ENCODE measurements at regions not wholly inside any gene's neighbourhood (a gene's known extent, or its start where the extent isn't known, plus 50 kb on each side); places are given as distances from the start of the nearest gene placed in this dataset.

GRCh38 chr9:24351258-24351657 lies 194.4 kb downstream of the IZUMO3 start:
- CTCF ChIA-PET = interaction anchor here (0.7 kb wide), 1 partner anchor 26 kb away, joined by 3 read pairs; no protein-coding TSS in a partner anchor
- POLR2A ChIA-PET = no interaction called here
- Histone ChIP-seq H3K4me3 (ENCODE audit: low read depth, low read length) (no peak overlapping the region), H3K36me3 (ENCODE audit: control insufficient read depth in 2 of 2, insufficient read depth in 1 of 2, low read length in 2 of 2) (no peaks in the 10 kb centered on the region), H3K27ac (ENCODE audit: extremely low read depth, low read depth, low read length) (no peak overlapping the region), H3K9me3 (ENCODE audit: control insufficient read depth, insufficient read depth, low read depth, low read length) (no peaks in the 10 kb centered on the region), H3K4me1 (ENCODE audit: control insufficient read depth, insufficient read depth, low read length) (no peaks in the 10 kb centered on the region)
- TF ChIP-seq KLF9 (tag by site-specific recombination; IDR thresholded peaks at IDR 0.05; ENCODE audit: low read depth) (no peak), ZNF121 (tag by site-specific recombination; IDR thresholded peaks at IDR 0.05) (no peak), ZNF350 (tag by site-specific recombination; IDR thresholded peaks at IDR 0.05) (no peak), ZSCAN18 (tag by site-specific recombination; IDR thresholded peaks at IDR 0.05) (no peak)

GRCh38 chr9:24342457-24342856 lies 203.2 kb downstream of the IZUMO3 start:
- H3K4me1 ChIP-seq (ENCODE audit: control insufficient read depth, insufficient read depth, low read length) = no peaks in the 10 kb centered on the region
- TF ChIP-seq IKZF3 (tag by site-specific recombination; IDR thresholded peaks at IDR 0.05) = no peak
- TF ChIP-seq ZNF138 (tag by site-specific recombination; IDR thresholded peaks at IDR 0.05; ENCODE audit: borderline replicate concordance) = no peak
- no peak for TF ChIP-seq ZNF701 (tag by site-specific recombination; IDR thresholded peaks at IDR 0.05)
- TF ChIP-seq ZBTB17 (tag by site-specific recombination; IDR thresholded peaks at IDR 0.05) = no peak
- TF ChIP-seq KLF16 (tag by site-specific recombination; IDR thresholded peaks at IDR 0.05) = no peak
- TF ChIP-seq ZFP41 (tag by site-specific recombination; IDR thresholded peaks at IDR 0.05; ENCODE audit: borderline replicate concordance) = no peak
- TF ChIP-seq ZNF830 (tag by site-specific recombination; IDR thresholded peaks at IDR 0.05; ENCODE audit: low read depth) = no peak
- TF ChIP-seq ZNF837 (tag by site-specific recombination; IDR thresholded peaks at IDR 0.05) = no peak
- no peak for TF ChIP-seq ZBTB20 (tag by site-specific recombination; IDR thresholded peaks at IDR 0.05)
- TF ChIP-seq PRDM1 (tag by site-specific recombination; IDR thresholded peaks at IDR 0.05) = no peak
- TF ChIP-seq HOXD13 (CRISPR knock-in tag; IDR thresholded peaks at IDR 0.05; ENCODE audit: borderline replicate concordance) = no peak
- no peaks in the 10 kb centered on the region for H3K36me3 ChIP-seq (ENCODE audit: control insufficient read depth in 2 of 2, insufficient read depth in 1 of 2, low read length in 2 of 2)
- H3K27ac ChIP-seq (ENCODE audit: extremely low read depth, low read depth, low read length) = no peak overlapping the region
- H3K4me3 ChIP-seq (ENCODE audit: low read depth, low read length) = no peak overlapping the region
- no peaks in the 10 kb centered on the region for H3K9me3 ChIP-seq (ENCODE audit: control insufficient read depth, insufficient read depth, low read depth, low read length)
- ChIA-PET CTCF (no interaction called here), POLR2A (no interaction called here)

DNA sequence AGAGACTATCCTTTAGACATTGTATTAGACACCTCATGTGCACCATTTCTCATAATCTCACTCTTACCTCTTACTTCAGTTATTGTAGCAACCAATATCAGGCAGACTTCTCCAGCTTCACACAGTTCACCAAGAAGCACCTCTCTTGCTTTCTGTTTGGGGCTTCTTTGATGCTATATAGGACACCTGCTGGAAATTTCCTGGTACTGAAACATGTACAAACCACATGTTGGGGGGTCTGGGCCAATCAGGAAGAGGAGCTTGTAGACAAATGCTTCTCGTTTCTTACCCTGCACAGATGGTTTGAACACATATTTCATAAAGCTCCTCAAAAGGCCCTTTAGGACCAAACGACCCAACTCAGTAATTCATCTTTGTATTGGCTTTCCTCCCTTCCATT lies 212.1 kb downstream of the IZUMO3 start:
- ChIA-PET CTCF (no interaction called here), POLR2A (no interaction called here)
- no peaks in the 10 kb centered on the region for H3K9me3 ChIP-seq (ENCODE audit: control insufficient read depth, insufficient read depth, low read depth, low read length)
- H3K36me3 ChIP-seq (ENCODE audit: control insufficient read depth in 2 of 2, insufficient read depth in 1 of 2, low read length in 2 of 2) = no peaks in the 10 kb centered on the region
- no peaks in the 10 kb centered on the region for H3K4me1 ChIP-seq (ENCODE audit: control insufficient read depth, insufficient read depth, low read length)
- H3K27ac ChIP-seq (ENCODE audit: extremely low read depth, low read depth, low read length) = no peak overlapping the region
- no peak overlapping the region for H3K4me3 ChIP-seq (ENCODE audit: low read depth, low read length)
- TF ChIP-seq ZNF529 (tag by site-specific recombination; IDR thresholded peaks at IDR 0.05; ENCODE audit: insufficient replicate concordance) (no peak), ZNF521 (tag by site-specific recombination; IDR thresholded peaks at IDR 0.05) (no peak), ZNF112 (tag by site-specific recombination; IDR thresholded peaks at IDR 0.05) (no peak), YY1 (tag by site-specific recombination; IDR thresholded peaks at IDR 0.05) (no peak), ZBTB44 (tag by site-specific recombination; IDR thresholded peaks at IDR 0.05) (no peak), ZNF596 (tag by site-specific recombination; IDR thresholded peaks at IDR 0.05) (no peak), ZBTB6 (tag by site-specific recombination; IDR thresholded peaks at IDR 0.05) (no peak), ZNF274 (IDR thresholded peaks at IDR 0.05; ENCODE audit: low read length) (no peak), ZNF274 (tag by site-specific recombination; IDR thresholded peaks at IDR 0.05; ENCODE audit: borderline replicate concordance) (no peak)
- TF ChIP-seq, protein P1, sequence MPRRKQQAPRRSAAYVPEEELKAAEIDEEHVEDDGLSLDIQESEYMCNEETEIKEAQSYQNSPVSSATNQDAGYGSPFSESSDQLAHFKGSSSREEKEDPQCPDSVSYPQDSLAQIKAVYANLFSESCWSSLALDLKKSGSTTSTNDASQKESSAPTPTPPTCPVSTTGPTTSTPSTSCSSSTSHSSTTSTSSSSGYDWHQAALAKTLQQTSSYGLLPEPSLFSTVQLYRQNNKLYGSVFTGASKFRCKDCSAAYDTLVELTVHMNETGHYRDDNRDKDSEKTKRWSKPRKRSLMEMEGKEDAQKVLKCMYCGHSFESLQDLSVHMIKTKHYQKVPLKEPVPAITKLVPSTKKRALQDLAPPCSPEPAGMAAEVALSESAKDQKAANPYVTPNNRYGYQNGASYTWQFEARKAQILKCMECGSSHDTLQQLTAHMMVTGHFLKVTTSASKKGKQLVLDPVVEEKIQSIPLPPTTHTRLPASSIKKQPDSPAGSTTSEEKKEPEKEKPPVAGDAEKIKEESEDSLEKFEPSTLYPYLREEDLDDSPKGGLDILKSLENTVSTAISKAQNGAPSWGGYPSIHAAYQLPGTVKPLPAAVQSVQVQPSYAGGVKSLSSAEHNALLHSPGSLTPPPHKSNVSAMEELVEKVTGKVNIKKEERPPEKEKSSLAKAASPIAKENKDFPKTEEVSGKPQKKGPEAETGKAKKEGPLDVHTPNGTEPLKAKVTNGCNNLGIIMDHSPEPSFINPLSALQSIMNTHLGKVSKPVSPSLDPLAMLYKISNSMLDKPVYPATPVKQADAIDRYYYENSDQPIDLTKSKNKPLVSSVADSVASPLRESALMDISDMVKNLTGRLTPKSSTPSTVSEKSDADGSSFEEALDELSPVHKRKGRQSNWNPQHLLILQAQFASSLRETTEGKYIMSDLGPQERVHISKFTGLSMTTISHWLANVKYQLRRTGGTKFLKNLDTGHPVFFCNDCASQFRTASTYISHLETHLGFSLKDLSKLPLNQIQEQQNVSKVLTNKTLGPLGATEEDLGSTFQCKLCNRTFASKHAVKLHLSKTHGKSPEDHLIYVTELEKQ (tag by site-specific recombination; IDR thresholded peaks at IDR 0.05; ENCODE audit: borderline replicate concordance) = no peak
